ENCODE measurements at regions not wholly inside any gene's neighbourhood (a gene's known extent, or its start where the extent isn't known, plus 50 kb on each side); places are given as distances from the start of the nearest gene placed in this dataset.

DNA sequence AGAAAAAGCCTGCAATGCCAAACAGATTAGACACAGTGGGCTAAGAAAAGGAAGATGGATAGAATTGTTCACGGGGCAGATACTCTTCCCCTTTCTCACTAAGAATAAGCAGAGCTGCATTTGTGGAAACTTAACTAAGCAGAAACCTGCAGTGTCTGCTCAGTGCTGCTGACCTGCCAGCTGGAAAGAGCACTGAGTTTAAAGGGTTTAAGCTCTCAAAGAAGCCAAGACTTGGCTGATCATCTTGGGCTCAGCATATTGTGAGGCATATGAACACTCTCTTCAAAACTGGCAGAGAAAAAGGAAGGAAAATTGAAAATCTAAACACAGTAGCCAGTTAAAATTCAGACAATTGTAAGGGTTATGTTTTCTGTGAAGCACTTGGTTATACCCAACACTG is 711.1 kb upstream of the EPHA7 start:
- TF ChIP-seq POLR2A (IDR thresholded peaks at IDR 0.05) (no peak), CTCF (IDR thresholded peaks at IDR 0.05) (no peak)

All from heart left ventricle (tissue), 13 donors.